PC-3 (cell line): ENCODE measurements at regions not wholly inside any gene's neighbourhood (a gene's known extent, or its start where the extent isn't known, plus 50 kb on each side); places are given as distances from the start of the nearest gene placed in this dataset.
"Not testable (repeated sequence)": the region's sequence is repeated elsewhere in the genome, so short reads cannot be mapped to it uniquely, and the experiment has no call there.

Experiments
- EZH2 ChIP-seq: fragments of 300-600 bp; sonication (generic); IDR thresholded peaks from one replicate; pipeline ENCODE4 v1.6.1; 2017; ENCODE audit warnings: antibody characterized with exemption, mild to moderate bottlenecking, low read length; ENCODE audit not compliant: unreplicated experiment
- EZH2phosphoT487 ChIP-seq: fragments of 300-600 bp; sonication (generic); IDR thresholded peaks from 2 replicates; pipeline ENCODE4 v1.6.1; 2018; ENCODE audit warnings: mild to moderate bottlenecking, antibody characterized with exemption, low read length, borderline replicate concordance
- TF ChIP-seq, protein P1 (sequence below): fragments of 300-600 bp; sonication (generic); conservative IDR thresholded peaks from 2 replicates; pipeline ENCODE4 v1.5.1; 2017; ENCODE audit warnings: antibody characterized with exemption, low read depth, mild to moderate bottlenecking, low read length

- TF ChIP-seq, protein P1, sequence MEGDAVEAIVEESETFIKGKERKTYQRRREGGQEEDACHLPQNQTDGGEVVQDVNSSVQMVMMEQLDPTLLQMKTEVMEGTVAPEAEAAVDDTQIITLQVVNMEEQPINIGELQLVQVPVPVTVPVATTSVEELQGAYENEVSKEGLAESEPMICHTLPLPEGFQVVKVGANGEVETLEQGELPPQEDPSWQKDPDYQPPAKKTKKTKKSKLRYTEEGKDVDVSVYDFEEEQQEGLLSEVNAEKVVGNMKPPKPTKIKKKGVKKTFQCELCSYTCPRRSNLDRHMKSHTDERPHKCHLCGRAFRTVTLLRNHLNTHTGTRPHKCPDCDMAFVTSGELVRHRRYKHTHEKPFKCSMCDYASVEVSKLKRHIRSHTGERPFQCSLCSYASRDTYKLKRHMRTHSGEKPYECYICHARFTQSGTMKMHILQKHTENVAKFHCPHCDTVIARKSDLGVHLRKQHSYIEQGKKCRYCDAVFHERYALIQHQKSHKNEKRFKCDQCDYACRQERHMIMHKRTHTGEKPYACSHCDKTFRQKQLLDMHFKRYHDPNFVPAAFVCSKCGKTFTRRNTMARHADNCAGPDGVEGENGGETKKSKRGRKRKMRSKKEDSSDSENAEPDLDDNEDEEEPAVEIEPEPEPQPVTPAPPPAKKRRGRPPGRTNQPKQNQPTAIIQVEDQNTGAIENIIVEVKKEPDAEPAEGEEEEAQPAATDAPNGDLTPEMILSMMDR: not testable (repeated sequence)
- not testable (repeated sequence) for TF ChIP-seq EZH2phosphoT487, EZH2
Observed at GRCh38 chr3:195669310-195669709, 51.5 kb upstream of the MUC20 start.
